ENCODE measurements at regions not wholly inside any gene's neighbourhood (a gene's known extent, or its start where the extent isn't known, plus 50 kb on each side); places are given as distances from the start of the nearest gene placed in this dataset.
A peak's percentile ranks its signal among the peaks of the same experiment; 100 is the strongest.

DNA sequence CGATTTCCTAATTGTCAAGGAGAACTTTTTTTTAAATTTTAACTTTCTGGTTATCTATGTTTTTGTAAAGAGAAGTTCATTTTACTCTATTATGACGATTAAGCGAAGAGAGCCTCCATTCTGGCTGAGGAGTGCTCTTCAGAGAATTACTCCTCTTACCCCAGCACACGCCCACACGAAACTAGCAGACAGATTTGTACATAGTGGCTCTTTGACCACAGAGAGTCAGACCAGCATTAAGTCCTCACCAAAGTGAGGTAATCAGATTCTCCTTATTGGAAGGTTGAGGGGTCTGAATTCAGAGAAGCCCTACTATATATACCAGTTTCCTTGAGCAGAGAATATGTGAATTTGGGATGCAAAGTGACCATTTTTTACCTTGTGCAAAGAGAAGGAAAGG, 204.8 kb upstream of the TSC22D2 start:
- no peak overlapping the region for H3K4me3 ChIP-seq (ENCODE audit: insufficient read length, low read depth)
- no peak overlapping the region for H3K9ac ChIP-seq (ENCODE audit: insufficient read length, low read depth)
- H3K36me3 ChIP-seq (ENCODE audit: insufficient read depth, insufficient read length, low read length), result no peaks in the 10 kb centered on the region
- no peak for DNase-seq (ENCODE audit: low read depth, low spot score)
- TF ChIP-seq ZNF274 (IDR thresholded peaks at IDR 0.05; ENCODE audit: low read depth, low read length) (no peak), YY1 (IDR thresholded peaks at IDR 0.05; ENCODE audit: insufficient read depth, insufficient read length) (no peak), SUZ12 (IDR thresholded peaks at IDR 0.05; ENCODE audit: extremely low read depth, insufficient read depth, insufficient read length) (no peak)
- no peaks in the 10 kb centered on the region for H3K27me3 ChIP-seq (ENCODE audit: insufficient read depth, insufficient read length)
- peaks cover 7% of the 10 kb centered on the region for H3K9me3 ChIP-seq (ENCODE audit: insufficient read depth, low read length)
- no peaks in the 10 kb centered on the region for H3K4me1 ChIP-seq (ENCODE audit: insufficient read depth, insufficient read length)

DNA sequence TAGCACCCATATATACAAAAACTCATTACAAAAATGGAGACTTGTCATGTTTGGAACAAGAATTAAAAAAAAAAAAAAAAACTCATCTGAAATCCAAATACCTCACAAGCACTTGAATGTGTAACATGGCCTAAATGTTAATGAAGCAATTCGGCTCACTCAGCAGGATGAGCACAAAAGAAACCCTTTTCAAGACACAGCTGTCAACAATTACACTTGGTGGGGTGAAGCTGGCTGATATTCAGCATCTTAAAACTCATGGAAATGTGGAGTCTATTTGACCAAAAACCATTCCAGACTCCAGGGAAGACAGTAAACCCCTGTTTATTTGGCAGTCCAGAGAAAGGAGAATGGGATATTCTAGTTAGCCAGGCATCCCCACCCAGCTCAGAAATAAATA, 205.4 kb upstream of the TSC22D2 start:
- Histone ChIP-seq H3K9me3 (ENCODE audit: insufficient read depth, low read length) (peaks cover 11% of the 10 kb centered on the region), H3K4me3 (ENCODE audit: insufficient read length, low read depth) (no peak overlapping the region), H3K36me3 (ENCODE audit: insufficient read depth, insufficient read length, low read length) (no peaks in the 10 kb centered on the region), H3K4me1 (ENCODE audit: insufficient read depth, insufficient read length) (no peaks in the 10 kb centered on the region), H3K27me3 (ENCODE audit: insufficient read depth, insufficient read length) (no peaks in the 10 kb centered on the region), H3K9ac (ENCODE audit: insufficient read length, low read depth) (no peak overlapping the region)
- no peak for TF ChIP-seq SUZ12 (IDR thresholded peaks at IDR 0.05; ENCODE audit: extremely low read depth, insufficient read depth, insufficient read length)
- no peak for TF ChIP-seq YY1 (IDR thresholded peaks at IDR 0.05; ENCODE audit: insufficient read depth, insufficient read length)
- TF ChIP-seq ZNF274 (IDR thresholded peaks at IDR 0.05; ENCODE audit: low read depth, low read length), result no peak
- no peak for DNase-seq (ENCODE audit: low read depth, low spot score)

DNA sequence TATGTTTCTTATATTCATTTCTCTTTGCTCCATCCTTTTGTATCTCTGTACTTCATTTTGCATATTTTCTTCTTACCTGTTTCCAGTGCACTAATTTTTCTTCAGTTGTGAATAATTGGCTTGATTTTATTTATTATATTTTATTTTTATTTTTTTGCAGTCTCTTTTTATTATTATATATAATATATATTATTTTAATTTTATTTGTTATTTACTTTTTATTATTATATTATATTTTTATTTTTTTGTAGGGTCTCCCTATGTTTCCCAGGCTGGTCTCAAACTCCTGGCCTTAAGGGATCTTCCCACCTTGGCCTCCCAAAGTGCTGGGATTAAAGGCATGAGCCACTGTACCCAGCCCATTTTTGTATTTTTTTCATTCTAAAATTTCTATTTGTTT, 213.1 kb upstream of the TSC22D2 start:
- DNase-seq (ENCODE audit: low read depth, low spot score), result no peak
- Histone ChIP-seq H3K9ac (ENCODE audit: insufficient read length, low read depth) (no peak overlapping the region), H3K27me3 (ENCODE audit: insufficient read depth, insufficient read length) (no peaks in the 10 kb centered on the region), H3K36me3 (ENCODE audit: insufficient read depth, insufficient read length, low read length) (no peaks in the 10 kb centered on the region), H3K4me1 (ENCODE audit: insufficient read depth, insufficient read length) (no peaks in the 10 kb centered on the region), H3K4me3 (ENCODE audit: insufficient read length, low read depth) (no peak overlapping the region), H3K9me3 (ENCODE audit: insufficient read depth, low read length) (peaks cover 10% of the 10 kb centered on the region)
- no peak for TF ChIP-seq YY1 (IDR thresholded peaks at IDR 0.05; ENCODE audit: insufficient read depth, insufficient read length)
- TF ChIP-seq ZNF274 (IDR thresholded peaks at IDR 0.05; ENCODE audit: low read depth, low read length), result no peak
- TF ChIP-seq SUZ12 (IDR thresholded peaks at IDR 0.05; ENCODE audit: extremely low read depth, insufficient read depth, insufficient read length), result no peak

DNA sequence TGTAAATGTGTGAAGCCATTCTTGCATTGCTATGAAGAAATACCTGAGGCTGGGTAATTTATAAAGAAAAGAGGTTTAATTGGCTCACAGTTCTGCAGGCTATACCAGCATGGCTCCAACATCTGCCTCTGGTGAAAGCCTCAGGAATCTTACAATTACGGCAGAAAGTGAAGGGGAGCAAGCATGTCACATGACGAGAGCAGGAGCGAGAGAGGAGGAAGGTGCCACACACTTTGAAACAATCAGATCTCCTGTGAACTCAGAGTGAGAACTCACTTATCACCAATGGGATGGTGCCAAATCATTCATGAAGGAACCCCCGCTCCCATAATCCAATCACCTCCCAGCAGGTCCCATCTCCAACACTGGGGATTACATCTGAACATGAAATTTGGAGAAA, 213.6 kb upstream of the TSC22D2 start:
- Histone ChIP-seq H3K4me3 (ENCODE audit: insufficient read length, low read depth) (no peak overlapping the region), H3K9ac (ENCODE audit: insufficient read length, low read depth) (no peak overlapping the region), H3K9me3 (ENCODE audit: insufficient read depth, low read length) (peaks cover 15% of the 10 kb centered on the region), H3K27me3 (ENCODE audit: insufficient read depth, insufficient read length) (no peaks in the 10 kb centered on the region), H3K4me1 (ENCODE audit: insufficient read depth, insufficient read length) (no peaks in the 10 kb centered on the region), H3K36me3 (ENCODE audit: insufficient read depth, insufficient read length, low read length) (no peaks in the 10 kb centered on the region)
- TF ChIP-seq YY1 (IDR thresholded peaks at IDR 0.05; ENCODE audit: insufficient read depth, insufficient read length), result no peak
- TF ChIP-seq ZNF274 (IDR thresholded peaks at IDR 0.05; ENCODE audit: low read depth, low read length), result no peak
- TF ChIP-seq SUZ12 (IDR thresholded peaks at IDR 0.05; ENCODE audit: extremely low read depth, insufficient read depth, insufficient read length), result no peak
- DNase-seq (ENCODE audit: low read depth, low spot score), result no peak

DNA sequence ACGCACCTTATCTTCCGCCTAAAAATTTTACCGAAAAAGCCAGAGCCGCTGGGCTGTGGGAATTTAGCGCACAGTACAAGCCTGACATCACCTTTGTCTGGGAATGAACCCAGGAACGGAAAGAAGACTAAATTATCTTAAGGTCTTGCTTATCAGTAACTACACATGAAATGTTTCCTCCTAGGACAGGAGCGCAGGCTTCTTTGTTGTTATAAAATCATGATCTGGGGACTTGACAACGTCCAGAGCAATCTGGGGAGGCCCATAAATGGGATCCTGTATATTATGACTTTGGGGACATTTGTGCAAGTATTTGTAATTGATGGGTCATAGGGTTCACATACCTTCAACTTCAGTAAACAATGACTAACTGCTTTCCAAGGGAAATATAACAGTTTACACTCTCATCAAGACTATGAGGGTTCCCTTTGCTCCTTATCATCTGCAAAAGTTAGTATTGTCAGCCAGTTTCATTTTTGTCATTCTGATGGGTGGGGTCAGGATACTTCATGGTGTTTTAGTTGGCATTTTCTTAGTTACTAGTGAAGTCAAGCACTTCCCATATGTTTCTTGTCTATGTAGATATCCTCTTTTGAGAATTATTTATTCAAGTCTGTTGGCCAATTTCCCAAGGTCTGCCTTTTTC, 213.9 kb upstream of the PFN2 start:
- H3K9ac ChIP-seq (ENCODE audit: insufficient read length, low read depth), result no peak overlapping the region
- no peak overlapping the region for H3K4me3 ChIP-seq (ENCODE audit: insufficient read length, low read depth)
- H3K9me3 ChIP-seq (ENCODE audit: insufficient read depth, low read length), result peaks cover 17% of the 10 kb centered on the region; the same call in 1 of the 2 replicates
- H3K36me3 ChIP-seq (ENCODE audit: insufficient read depth, insufficient read length, low read length), result no peaks in the 10 kb centered on the region
- H3K27me3 ChIP-seq (ENCODE audit: insufficient read depth, insufficient read length), result peaks cover 2% of the 10 kb centered on the region
- no peak for DNase-seq (ENCODE audit: low read depth, low spot score)
- TF ChIP-seq ZNF274 (IDR thresholded peaks at IDR 0.05; ENCODE audit: low read depth, low read length), result no peak
- TF ChIP-seq SUZ12 (IDR thresholded peaks at IDR 0.05; ENCODE audit: extremely low read depth, insufficient read depth, insufficient read length), result no peak
- TF ChIP-seq YY1 (IDR thresholded peaks at IDR 0.05; ENCODE audit: insufficient read depth, insufficient read length), result no peak
- no peaks in the 10 kb centered on the region for H3K4me1 ChIP-seq (ENCODE audit: insufficient read depth, insufficient read length)

DNA sequence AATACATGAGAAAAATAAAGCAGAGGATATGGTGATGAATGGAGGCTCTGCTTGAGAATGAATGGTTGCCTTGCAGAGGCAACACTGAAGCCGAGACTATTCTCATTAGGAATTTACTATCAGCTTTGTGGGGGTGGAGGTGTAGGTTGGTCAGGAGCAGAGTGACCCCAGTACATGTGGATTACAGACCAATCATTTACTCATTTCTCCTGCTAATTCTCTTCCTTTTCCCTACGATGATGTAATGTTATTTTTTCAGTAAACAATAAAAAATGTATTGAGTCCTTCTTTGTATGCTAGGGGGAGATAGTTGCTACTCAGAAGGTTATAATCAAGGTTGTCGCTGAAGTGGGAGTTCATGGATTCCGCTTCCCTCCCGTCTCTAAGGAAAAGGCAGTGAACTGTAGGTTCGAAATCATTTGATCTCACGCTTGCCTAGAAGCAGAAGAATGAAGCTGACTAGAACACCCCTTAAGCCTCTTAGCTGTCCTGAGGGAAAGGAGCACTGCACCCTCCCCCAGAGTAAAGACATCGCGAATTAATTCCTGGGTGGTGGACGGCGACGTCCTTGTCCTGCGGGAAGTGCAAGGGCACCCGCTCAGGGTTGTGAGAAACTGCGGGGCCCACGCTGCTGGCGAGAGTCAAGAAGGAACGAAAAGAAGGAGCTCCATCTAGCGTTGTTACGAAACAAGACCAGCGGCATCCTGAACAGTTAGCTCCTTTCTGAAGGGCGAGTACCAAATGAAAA, 213.2 kb upstream of the PFN2 start:
- Histone ChIP-seq H3K36me3 (ENCODE audit: insufficient read depth, insufficient read length, low read length) (no peaks in the 10 kb centered on the region), H3K4me1 (ENCODE audit: insufficient read depth, insufficient read length) (no peaks in the 10 kb centered on the region), H3K4me3 (ENCODE audit: insufficient read length, low read depth) (peak overlapping the region; percentile 9), H3K27me3 (ENCODE audit: insufficient read depth, insufficient read length) (peaks cover 2% of the 10 kb centered on the region), H3K9ac (ENCODE audit: insufficient read length, low read depth) (peak overlapping the region; percentile 52), H3K9me3 (ENCODE audit: insufficient read depth, low read length) (peaks cover 10% of the 10 kb centered on the region; the same call in 1 of the 2 replicates)
- TF ChIP-seq ZNF274 (IDR thresholded peaks at IDR 0.05; ENCODE audit: low read depth, low read length) (no peak), YY1 (IDR thresholded peaks at IDR 0.05; ENCODE audit: insufficient read depth, insufficient read length) (no peak), SUZ12 (IDR thresholded peaks at IDR 0.05; ENCODE audit: extremely low read depth, insufficient read depth, insufficient read length) (no peak)
- peak; percentile 49 for DNase-seq (ENCODE audit: low read depth, low spot score)

DNA sequence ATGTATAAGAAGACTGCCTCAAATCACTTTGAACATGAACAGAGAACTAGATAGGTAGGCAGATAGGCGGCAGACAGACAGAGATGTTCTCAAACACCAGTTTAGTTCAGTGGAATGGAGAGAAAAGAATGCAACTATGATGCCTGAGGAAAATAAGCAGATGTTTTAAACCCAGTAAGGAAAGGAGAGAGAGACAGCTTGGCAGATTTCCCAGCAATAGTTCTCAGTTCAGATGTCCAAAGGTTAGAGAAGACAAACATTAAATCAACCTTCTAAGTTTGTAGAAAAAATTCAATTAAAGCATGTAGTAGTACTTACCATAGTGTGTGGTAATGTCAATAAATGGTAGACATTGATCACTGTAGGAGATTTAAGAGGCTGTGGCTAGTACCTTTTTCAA, 209.6 kb upstream of the PFN2 start:
- no peak for DNase-seq (ENCODE audit: low read depth, low spot score)
- Histone ChIP-seq H3K36me3 (ENCODE audit: insufficient read depth, insufficient read length, low read length) (no peaks in the 10 kb centered on the region), H3K9me3 (ENCODE audit: insufficient read depth, low read length) (no peaks in the 10 kb centered on the region), H3K27me3 (ENCODE audit: insufficient read depth, insufficient read length) (peaks cover 2% of the 10 kb centered on the region), H3K4me3 (ENCODE audit: insufficient read length, low read depth) (no peak overlapping the region), H3K9ac (ENCODE audit: insufficient read length, low read depth) (no peak overlapping the region), H3K4me1 (ENCODE audit: insufficient read depth, insufficient read length) (no peaks in the 10 kb centered on the region)
- no peak for TF ChIP-seq SUZ12 (IDR thresholded peaks at IDR 0.05; ENCODE audit: extremely low read depth, insufficient read depth, insufficient read length)
- TF ChIP-seq YY1 (IDR thresholded peaks at IDR 0.05; ENCODE audit: insufficient read depth, insufficient read length), result no peak
- TF ChIP-seq ZNF274 (IDR thresholded peaks at IDR 0.05; ENCODE audit: low read depth, low read length), result no peak

Data from NT2/D1 (cell line).